Astrocyte (in vitro differentiated cells and primary cell): ENCODE measurements at regions not wholly inside any gene's neighbourhood (a gene's known extent, or its start where the extent isn't known, plus 50 kb on each side); places are given as distances from the start of the nearest gene placed in this dataset.
A peak's percentile ranks its signal among the peaks of the same experiment; 100 is the strongest.

Source experiments
- DNase-seq: peaks from one replicate; pipeline ENCODE4 v3.0.0-alpha.2; 2010; ENCODE audit warnings: low read depth
- FAIRE-seq: peaks from 2 replicates; lab custom pipeline; 2011; peaks lifted over from hg19 to GRCh38; lab: Jason Lieb, UNC
- H2AFZ ChIP-seq: 2 replicates; pipeline ENCODE4 v1.6.0; 2012; ENCODE audit warnings: low read depth, low read length, inconsistent platforms
- H3K27ac ChIP-seq: 2 replicates; pipeline ENCODE4 v1.5.1; 2011; ENCODE audit warnings: low read depth, low read length, inconsistent platforms
- H3K27me3 ChIP-seq: 2 replicates; pipeline ENCODE4 v1.6.0; 2011; ENCODE audit warnings: low read length, inconsistent platforms; ENCODE audit not compliant: insufficient read depth
- H3K36me3 ChIP-seq: 2 replicates; pipeline ENCODE4 v1.5.1; 2011; ENCODE audit warnings: low read length, inconsistent platforms; ENCODE audit not compliant: insufficient read depth
- H3K4me1 ChIP-seq: 2 replicates; pipeline ENCODE4 v1.5.1; 2011; ENCODE audit warnings: low read length, inconsistent platforms; ENCODE audit not compliant: insufficient read depth
- H3K4me2 ChIP-seq: 2 replicates; pipeline ENCODE4 v1.6.0; 2012; ENCODE audit warnings: low read length, inconsistent platforms
- H3K4me3 ChIP-seq: 2 replicates; pipeline ENCODE4 v1.5.1; 2011; ENCODE audit warnings: low read depth, mild to moderate bottlenecking, low read length, inconsistent platforms; ENCODE audit not compliant: insufficient read depth
- H3K79me2 ChIP-seq: 2 replicates; pipeline ENCODE4 v1.6.0; 2012; ENCODE audit warnings: mild to moderate bottlenecking, low read length, inconsistent platforms; ENCODE audit not compliant: insufficient read depth
- H3K9ac ChIP-seq: 2 replicates; pipeline ENCODE4 v1.6.0; 2012; ENCODE audit warnings: mild to moderate bottlenecking, low read length, inconsistent platforms
- H3K9me3 ChIP-seq: 2 replicates; pipeline ENCODE4 v1.5.1; 2012; ENCODE audit warnings: low read depth, mild to moderate bottlenecking, low read length, inconsistent platforms; ENCODE audit not compliant: insufficient read depth
- H4K20me1 ChIP-seq: 2 replicates; pipeline ENCODE4 v1.6.0; 2012; ENCODE audit warnings: low read length, inconsistent platforms; ENCODE audit not compliant: insufficient read depth
- H3K27ac Mint-ChIP-seq: one replicate; pipeline ENCODE4 v1.8.0; 2021; ENCODE audit warnings: mild to moderate bottlenecking, mixed read lengths; ENCODE audit not compliant: unreplicated experiment
- H3K27me3 Mint-ChIP-seq: one replicate; pipeline ENCODE4 v1.8.0; 2021; ENCODE audit warnings: low read depth, mixed read lengths; ENCODE audit not compliant: unreplicated experiment
- H3K36me3 Mint-ChIP-seq: one replicate; pipeline ENCODE4 v1.8.0; 2021; ENCODE audit warnings: low read depth, mixed read lengths; ENCODE audit not compliant: unreplicated experiment
- H3K4me1 Mint-ChIP-seq: one replicate; pipeline ENCODE4 v1.8.0; 2021; ENCODE audit warnings: low read depth, mixed read lengths; ENCODE audit not compliant: unreplicated experiment
- H3K4me3 Mint-ChIP-seq: one replicate; pipeline ENCODE4 v1.8.0; 2021; ENCODE audit warnings: mild to moderate bottlenecking, moderate library complexity, mixed read lengths; ENCODE audit not compliant: unreplicated experiment
- H3K9me3 Mint-ChIP-seq: one replicate; pipeline ENCODE4 v1.8.0; 2021; ENCODE audit warnings: mild to moderate bottlenecking, mixed read lengths; ENCODE audit not compliant: unreplicated experiment
- EZH2 ChIP-seq: IDR thresholded peaks from 2 replicates; pipeline ENCODE4 v1.6.1; 2012; ENCODE audit warnings: mild to moderate bottlenecking, low read length, inconsistent platforms; ENCODE audit not compliant: insufficient read depth
- TF ChIP-seq, protein P1 (sequence below): IDR thresholded peaks from 2 replicates; pipeline ENCODE4 v1.5.1; 2011; ENCODE audit warnings: low read depth, mild to moderate bottlenecking, inconsistent platforms, low read length, moderate library complexity; ENCODE audit not compliant: insufficient read depth

DNA sequence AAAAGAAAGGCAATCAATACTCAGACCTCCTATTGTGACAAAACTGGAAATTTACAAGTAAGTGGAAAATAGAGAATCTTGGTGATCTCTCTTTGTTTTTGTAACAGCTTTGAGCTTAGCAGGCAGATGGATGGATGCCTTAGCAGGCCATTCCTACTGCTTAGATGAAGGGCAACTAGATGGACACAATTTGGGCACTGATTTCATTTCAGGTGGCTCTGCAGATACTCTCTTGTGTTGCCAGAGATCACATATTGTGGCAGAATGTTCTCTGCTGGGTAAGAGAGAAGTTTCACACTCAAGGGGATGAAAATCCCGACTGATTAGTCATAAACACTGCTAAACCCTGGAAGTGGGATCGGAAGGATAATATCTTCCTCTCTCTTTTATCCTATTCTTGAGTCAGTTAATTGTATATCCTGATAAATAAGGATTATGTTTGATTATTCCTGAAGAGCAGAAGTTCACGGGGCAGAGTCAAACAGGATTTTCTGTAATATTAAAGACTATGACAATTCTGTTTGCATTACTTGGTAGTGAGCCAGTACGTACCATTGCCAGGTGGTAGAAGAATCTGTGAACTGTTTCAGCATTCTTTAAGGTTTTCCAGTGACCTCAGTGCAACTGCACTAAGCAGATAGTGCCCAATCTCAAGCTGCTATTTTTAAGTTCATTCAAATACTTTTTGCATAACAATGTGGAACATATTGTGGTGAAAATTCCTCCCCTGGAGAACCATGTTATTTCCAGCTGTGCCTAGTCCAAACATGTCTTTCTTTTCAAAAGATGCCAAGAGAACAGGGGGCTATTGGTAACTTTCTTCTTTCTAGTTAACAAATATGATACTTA is 974.3 kb downstream of the FSTL5 start:
- Histone ChIP-seq H3K9ac (no peak overlapping the region), H3K27ac (peak overlapping the region; percentile 14), H4K20me1 (no peaks in the 10 kb centered on the region), H3K4me2 (peak overlapping the region; percentile 32), H3K79me2 (no peaks in the 10 kb centered on the region), H3K9me3 (no peaks in the 10 kb centered on the region), H3K27me3 (no peaks in the 10 kb centered on the region), H3K36me3 (no peaks in the 10 kb centered on the region), H3K4me3 (no peak overlapping the region), H3K4me1 (peaks cover 7% of the 10 kb centered on the region), H2AFZ (peak overlapping the region; percentile 5)
- Mint-ChIP-seq H3K27me3 (no peaks in the 10 kb centered on the region), H3K27ac (no peak overlapping the region), H3K9me3 (no peaks in the 10 kb centered on the region), H3K36me3 (no peaks in the 10 kb centered on the region), H3K4me3 (no peak overlapping the region), H3K4me1 (peaks cover 16% of the 10 kb centered on the region)
- FAIRE-seq, result no peak
- DNase-seq, result peak; percentile 14
- no peak for TF ChIP-seq EZH2
- TF ChIP-seq, protein P1, sequence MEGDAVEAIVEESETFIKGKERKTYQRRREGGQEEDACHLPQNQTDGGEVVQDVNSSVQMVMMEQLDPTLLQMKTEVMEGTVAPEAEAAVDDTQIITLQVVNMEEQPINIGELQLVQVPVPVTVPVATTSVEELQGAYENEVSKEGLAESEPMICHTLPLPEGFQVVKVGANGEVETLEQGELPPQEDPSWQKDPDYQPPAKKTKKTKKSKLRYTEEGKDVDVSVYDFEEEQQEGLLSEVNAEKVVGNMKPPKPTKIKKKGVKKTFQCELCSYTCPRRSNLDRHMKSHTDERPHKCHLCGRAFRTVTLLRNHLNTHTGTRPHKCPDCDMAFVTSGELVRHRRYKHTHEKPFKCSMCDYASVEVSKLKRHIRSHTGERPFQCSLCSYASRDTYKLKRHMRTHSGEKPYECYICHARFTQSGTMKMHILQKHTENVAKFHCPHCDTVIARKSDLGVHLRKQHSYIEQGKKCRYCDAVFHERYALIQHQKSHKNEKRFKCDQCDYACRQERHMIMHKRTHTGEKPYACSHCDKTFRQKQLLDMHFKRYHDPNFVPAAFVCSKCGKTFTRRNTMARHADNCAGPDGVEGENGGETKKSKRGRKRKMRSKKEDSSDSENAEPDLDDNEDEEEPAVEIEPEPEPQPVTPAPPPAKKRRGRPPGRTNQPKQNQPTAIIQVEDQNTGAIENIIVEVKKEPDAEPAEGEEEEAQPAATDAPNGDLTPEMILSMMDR, result no peak

DNA sequence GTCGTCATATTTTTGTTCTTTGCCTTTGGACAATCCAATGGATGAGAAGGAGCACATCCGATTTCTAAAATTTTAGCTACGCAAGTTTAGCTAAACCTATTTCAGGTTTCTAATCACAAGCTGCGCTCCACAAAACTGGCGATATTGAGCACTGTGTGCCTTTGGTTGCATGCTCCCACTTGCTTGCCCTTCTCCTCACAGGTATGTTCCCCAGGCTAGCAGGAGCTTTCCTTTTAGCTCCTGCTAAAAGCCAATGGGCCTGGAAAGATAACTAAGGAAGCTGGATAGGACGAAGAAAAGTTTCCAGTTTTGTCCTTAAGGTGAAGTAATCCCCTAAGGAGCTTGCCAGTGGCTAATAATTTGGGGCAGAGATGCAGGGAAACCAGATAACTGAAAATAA is 975.2 kb downstream of the FSTL5 start:
- Histone ChIP-seq H3K4me3 (no peak overlapping the region), H3K9ac (no peak overlapping the region), H3K9me3 (no peaks in the 10 kb centered on the region), H3K4me2 (no peak overlapping the region), H3K27me3 (no peaks in the 10 kb centered on the region), H3K4me1 (peaks cover 7% of the 10 kb centered on the region), H4K20me1 (no peaks in the 10 kb centered on the region), H2AFZ (no peak overlapping the region), H3K36me3 (no peaks in the 10 kb centered on the region), H3K27ac (no peak overlapping the region), H3K79me2 (no peaks in the 10 kb centered on the region)
- DNase-seq, result no peak
- no peak overlapping the region for H3K27ac Mint-ChIP-seq
- H3K4me3 Mint-ChIP-seq, result no peak overlapping the region
- TF ChIP-seq, protein P1, result no peak
- no peak for TF ChIP-seq EZH2
- FAIRE-seq, result no peak
- no peaks in the 10 kb centered on the region for H3K27me3 Mint-ChIP-seq
- H3K9me3 Mint-ChIP-seq, result no peaks in the 10 kb centered on the region
- H3K4me1 Mint-ChIP-seq, result peaks cover 16% of the 10 kb centered on the region
- H3K36me3 Mint-ChIP-seq, result no peaks in the 10 kb centered on the region

DNA sequence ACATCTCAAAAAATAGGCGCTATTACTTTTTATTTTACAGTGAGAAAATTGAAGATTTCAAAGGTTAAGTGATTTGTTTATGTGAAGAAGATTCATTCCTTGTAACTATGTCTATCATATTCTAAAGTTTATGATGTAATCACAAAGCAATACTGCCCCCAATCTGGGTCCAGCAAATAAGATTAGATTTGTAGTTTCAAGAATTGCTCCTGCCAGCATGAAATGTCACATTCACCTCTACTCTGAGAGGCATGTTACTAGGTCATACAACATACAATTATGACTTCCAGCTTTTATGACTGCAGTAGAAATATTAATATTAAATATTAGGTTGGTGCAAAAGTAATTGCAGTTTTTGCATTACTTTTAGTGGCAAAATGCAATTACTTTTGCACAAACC is 976.2 kb downstream of the FSTL5 start:
- Histone ChIP-seq H3K36me3 (no peaks in the 10 kb centered on the region), H3K9me3 (no peaks in the 10 kb centered on the region), H3K27me3 (no peaks in the 10 kb centered on the region), H3K79me2 (no peaks in the 10 kb centered on the region), H3K4me1 (peaks cover 7% of the 10 kb centered on the region), H3K4me3 (no peak overlapping the region), H3K9ac (no peak overlapping the region), H2AFZ (no peak overlapping the region), H3K4me2 (no peak overlapping the region), H3K27ac (no peak overlapping the region), H4K20me1 (no peaks in the 10 kb centered on the region)
- Mint-ChIP-seq H3K27ac (no peak overlapping the region), H3K27me3 (no peaks in the 10 kb centered on the region), H3K9me3 (no peaks in the 10 kb centered on the region), H3K36me3 (no peaks in the 10 kb centered on the region), H3K4me3 (no peak overlapping the region), H3K4me1 (peaks cover 16% of the 10 kb centered on the region)
- TF ChIP-seq, protein P1, result no peak
- no peak for TF ChIP-seq EZH2
- FAIRE-seq (no peak), DNase-seq (no peak)
